ENCODE measurements at regions not wholly inside any gene's neighbourhood (a gene's known extent, or its start where the extent isn't known, plus 50 kb on each side); places are given as distances from the start of the nearest gene placed in this dataset.

DNA sequence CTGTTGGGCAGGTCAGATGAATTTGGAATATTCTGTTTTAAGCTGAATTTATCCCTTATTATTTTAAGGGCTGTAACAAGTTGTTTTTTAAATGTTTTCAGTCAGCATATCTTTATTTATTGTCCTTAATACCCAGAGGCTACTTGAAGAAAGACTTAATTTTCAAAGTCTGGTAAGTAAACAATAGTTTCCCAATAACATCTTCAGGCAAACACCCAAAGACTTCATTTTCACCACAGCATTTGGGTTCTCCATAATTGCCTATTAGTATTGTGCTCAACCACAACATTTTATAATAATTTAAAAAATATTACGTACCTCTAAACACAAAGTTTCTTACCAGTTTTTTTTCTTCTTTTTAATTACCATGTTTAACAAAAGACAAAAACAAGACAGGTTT is 60.0 kb upstream of the MKLN1 start:
- TF ChIP-seq, protein P1, sequence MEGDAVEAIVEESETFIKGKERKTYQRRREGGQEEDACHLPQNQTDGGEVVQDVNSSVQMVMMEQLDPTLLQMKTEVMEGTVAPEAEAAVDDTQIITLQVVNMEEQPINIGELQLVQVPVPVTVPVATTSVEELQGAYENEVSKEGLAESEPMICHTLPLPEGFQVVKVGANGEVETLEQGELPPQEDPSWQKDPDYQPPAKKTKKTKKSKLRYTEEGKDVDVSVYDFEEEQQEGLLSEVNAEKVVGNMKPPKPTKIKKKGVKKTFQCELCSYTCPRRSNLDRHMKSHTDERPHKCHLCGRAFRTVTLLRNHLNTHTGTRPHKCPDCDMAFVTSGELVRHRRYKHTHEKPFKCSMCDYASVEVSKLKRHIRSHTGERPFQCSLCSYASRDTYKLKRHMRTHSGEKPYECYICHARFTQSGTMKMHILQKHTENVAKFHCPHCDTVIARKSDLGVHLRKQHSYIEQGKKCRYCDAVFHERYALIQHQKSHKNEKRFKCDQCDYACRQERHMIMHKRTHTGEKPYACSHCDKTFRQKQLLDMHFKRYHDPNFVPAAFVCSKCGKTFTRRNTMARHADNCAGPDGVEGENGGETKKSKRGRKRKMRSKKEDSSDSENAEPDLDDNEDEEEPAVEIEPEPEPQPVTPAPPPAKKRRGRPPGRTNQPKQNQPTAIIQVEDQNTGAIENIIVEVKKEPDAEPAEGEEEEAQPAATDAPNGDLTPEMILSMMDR (IDR thresholded peaks at IDR 0.05), result no peak
- H3K4me3 Mint-ChIP-seq, result no peak overlapping the region
- no peak for DNase-seq
- peaks cover 3% of the 10 kb centered on the region for H3K27me3 Mint-ChIP-seq (ENCODE audit: insufficient read depth)
- H3K36me3 Mint-ChIP-seq (ENCODE audit: low read depth), result 0 out of 2 replicates have a peak, but pooled peaks cover 5% of the 10 kb centered on the region
- no peak overlapping the region for H3K27ac Mint-ChIP-seq
- no peaks in the 10 kb centered on the region; the same call in 1 of the 2 replicates for H3K9me3 Mint-ChIP-seq
- no peaks in the 10 kb centered on the region for H3K4me1 Mint-ChIP-seq (ENCODE audit: low read depth)

DNA sequence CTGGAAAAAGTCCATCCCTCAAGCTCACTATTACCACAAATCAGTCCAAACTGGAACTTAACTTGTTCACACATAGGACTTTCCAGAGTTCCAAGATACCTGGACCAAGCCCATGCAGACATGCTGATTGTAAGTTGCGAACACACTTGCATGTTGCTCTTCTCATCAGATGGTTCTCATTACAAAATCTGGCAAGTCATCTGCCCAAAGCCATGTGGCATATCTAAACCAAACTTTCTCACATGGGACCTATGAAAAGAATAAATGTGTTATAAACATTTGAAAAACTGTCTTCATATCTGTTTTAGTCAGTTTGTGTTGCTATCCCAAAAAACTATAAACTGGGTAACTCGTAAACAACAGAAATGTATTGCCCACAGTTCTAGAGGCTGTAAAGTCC is 58.8 kb upstream of the MKLN1 start:
- H3K9me3 Mint-ChIP-seq, result no peaks in the 10 kb centered on the region; the same call in 1 of the 2 replicates
- H3K27me3 Mint-ChIP-seq (ENCODE audit: insufficient read depth), result peaks cover 3% of the 10 kb centered on the region
- H3K36me3 Mint-ChIP-seq (ENCODE audit: low read depth), result 0 out of 2 replicates have a peak, but pooled peaks cover 5% of the 10 kb centered on the region
- H3K4me1 Mint-ChIP-seq (ENCODE audit: low read depth), result no peaks in the 10 kb centered on the region
- no peak for DNase-seq
- H3K27ac Mint-ChIP-seq, result no peak overlapping the region
- TF ChIP-seq, protein P1 (IDR thresholded peaks at IDR 0.05), result no peak
- H3K4me3 Mint-ChIP-seq, result no peak overlapping the region

DNA sequence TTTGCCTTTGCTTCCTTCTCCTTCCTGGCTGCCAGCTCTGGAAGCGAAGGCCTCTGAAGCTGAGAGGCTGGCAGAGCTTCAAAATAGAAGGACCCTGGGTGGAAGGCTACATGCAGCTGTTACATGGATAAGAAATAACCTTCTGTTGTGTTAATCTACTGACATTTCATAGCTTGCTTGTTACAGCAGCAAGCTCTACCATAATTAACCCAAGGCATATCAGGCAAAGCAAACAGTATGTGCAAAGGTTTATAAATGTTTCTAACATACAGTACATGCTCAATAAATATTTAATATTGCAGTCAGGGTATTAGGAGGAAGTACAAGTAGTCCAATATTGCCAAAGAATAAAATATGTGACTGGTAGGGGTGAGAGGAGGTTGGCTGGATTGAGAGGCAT is 55.6 kb upstream of the MKLN1 start:
- H3K9me3 Mint-ChIP-seq, result no peaks in the 10 kb centered on the region; the same call in 1 of the 2 replicates

DNA sequence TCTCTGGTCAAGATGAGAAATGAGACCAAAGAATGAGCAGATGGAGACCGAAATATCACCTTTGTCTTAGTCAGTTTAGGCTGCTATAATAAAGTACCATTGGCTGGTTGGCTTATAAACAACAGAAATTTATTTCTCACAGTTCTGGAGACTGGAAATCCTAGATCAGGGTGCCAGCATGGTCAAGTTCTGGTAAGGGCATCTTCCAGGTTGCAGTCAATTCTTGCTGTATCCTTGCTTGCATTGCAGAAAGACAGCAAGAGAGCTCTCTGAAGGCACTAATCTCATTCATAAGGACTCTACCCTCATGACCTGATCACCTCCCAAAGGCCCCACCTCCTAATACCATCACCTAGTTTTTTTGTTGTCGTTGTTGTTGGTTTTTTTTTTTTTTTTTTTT is 52.7 kb upstream of the MKLN1 start:
- Mint-ChIP-seq H3K27ac (no peak overlapping the region), H3K9me3 (no peaks in the 10 kb centered on the region), H3K4me3 (no peak overlapping the region), H3K4me1 (ENCODE audit: low read depth) (no peaks in the 10 kb centered on the region), H3K27me3 (ENCODE audit: insufficient read depth) (peaks cover 5% of the 10 kb centered on the region), H3K36me3 (ENCODE audit: low read depth) (no peaks in the 10 kb centered on the region)
- TF ChIP-seq, protein P1 (IDR thresholded peaks at IDR 0.05), result no peak
- DNase-seq, result no peak

More for the DNA sequence above, 55.6 kb upstream of the MKLN1 start:
- H3K36me3 Mint-ChIP-seq (ENCODE audit: low read depth), result 0 out of 2 replicates have a peak, but pooled peaks cover 5% of the 10 kb centered on the region
- no peak overlapping the region for H3K27ac Mint-ChIP-seq
- peaks cover 8% of the 10 kb centered on the region for H3K27me3 Mint-ChIP-seq (ENCODE audit: insufficient read depth)
- H3K4me1 Mint-ChIP-seq (ENCODE audit: low read depth), result no peaks in the 10 kb centered on the region
- H3K4me3 Mint-ChIP-seq, result no peak overlapping the region
- TF ChIP-seq, protein P1 (IDR thresholded peaks at IDR 0.05), result no peak
- no peak for DNase-seq

DNA sequence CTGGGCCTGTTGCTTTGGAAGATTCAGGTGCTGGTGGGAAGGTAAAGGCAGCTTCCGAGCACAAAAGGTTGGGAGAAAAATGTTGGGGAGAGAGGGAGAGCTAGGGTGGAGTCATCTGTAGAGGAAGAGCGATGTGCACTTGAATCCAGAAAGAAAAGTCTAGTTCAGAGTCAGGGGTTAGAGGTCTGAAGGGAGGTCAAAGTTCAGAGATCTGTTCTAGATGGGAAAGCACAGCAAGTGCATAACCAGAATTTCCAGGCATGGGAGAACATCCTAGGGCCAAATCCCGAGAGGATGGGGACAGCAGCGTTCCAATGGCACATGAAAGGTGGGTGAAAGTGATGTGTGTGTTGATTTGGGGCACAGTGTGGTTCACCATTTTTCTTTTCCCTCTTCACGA is 51.5 kb upstream of the MKLN1 start:
- H3K4me3 Mint-ChIP-seq, result no peak overlapping the region
- H3K9me3 Mint-ChIP-seq, result no peaks in the 10 kb centered on the region
- DNase-seq, result no peak
- H3K36me3 Mint-ChIP-seq (ENCODE audit: low read depth), result no peaks in the 10 kb centered on the region
- H3K4me1 Mint-ChIP-seq (ENCODE audit: low read depth), result no peaks in the 10 kb centered on the region
- no peak overlapping the region for H3K27ac Mint-ChIP-seq
- TF ChIP-seq, protein P1 (IDR thresholded peaks at IDR 0.05), result no peak
- H3K27me3 Mint-ChIP-seq (ENCODE audit: insufficient read depth), result peaks cover 5% of the 10 kb centered on the region

DNA sequence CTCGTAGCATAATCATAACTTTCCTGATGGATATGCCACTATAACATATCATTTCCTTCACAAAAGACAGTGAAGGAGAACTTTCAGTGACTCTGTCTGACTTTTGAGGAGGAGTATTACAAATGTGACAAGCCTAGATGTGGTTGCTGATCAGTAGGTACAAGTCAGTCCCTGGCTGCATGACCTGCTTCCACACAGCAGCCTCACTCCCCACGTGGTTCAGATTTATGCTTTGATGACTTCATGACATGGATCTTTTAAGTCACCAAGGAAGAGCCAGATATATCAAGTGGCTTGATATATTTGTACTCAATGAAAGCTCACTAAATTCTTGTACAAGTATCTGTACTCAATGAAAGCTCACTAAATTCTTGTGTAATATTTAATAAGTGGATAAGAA is 50.9 kb upstream of the MKLN1 start:
- TF ChIP-seq, protein P1 (IDR thresholded peaks at IDR 0.05), result no peak
- no peaks in the 10 kb centered on the region for H3K36me3 Mint-ChIP-seq (ENCODE audit: low read depth)
- peaks cover 5% of the 10 kb centered on the region for H3K27me3 Mint-ChIP-seq (ENCODE audit: insufficient read depth)
- H3K9me3 Mint-ChIP-seq, result no peaks in the 10 kb centered on the region
- no peak for DNase-seq
- H3K4me1 Mint-ChIP-seq (ENCODE audit: low read depth), result no peaks in the 10 kb centered on the region
- no peak overlapping the region for H3K4me3 Mint-ChIP-seq
- no peak overlapping the region for H3K27ac Mint-ChIP-seq
